ENCODE measurements at regions not wholly inside any gene's neighbourhood (a gene's known extent, or its start where the extent isn't known, plus 50 kb on each side); places are given as distances from the start of the nearest gene placed in this dataset.
"Not testable (repeated sequence)": the region's sequence is repeated elsewhere in the genome, so short reads cannot be mapped to it uniquely, and the experiment has no call there.

GRCh38 chr1:105093893-105094292, 1344.2 kb downstream of the AMY1C start:
- not testable (repeated sequence) for TF ChIP-seq CTCF (IDR thresholded peaks at IDR 0.05; ENCODE audit: low read depth, low read length); EZH2phosphoT487 (IDR thresholded peaks at IDR 0.05; ENCODE audit: low read depth)

Data from OCI-LY3 (cell line).